ENCODE measurements at regions not wholly inside any gene's neighbourhood (a gene's known extent, or its start where the extent isn't known, plus 50 kb on each side); places are given as distances from the start of the nearest gene placed in this dataset.

- 92 to 98% methylated on average over 3 of the region's 3 CpGs for WGBS, 2 donors
- no peak for ATAC-seq
- H3K4me1 ChIP-seq = no peaks in the 10 kb centered on the region
- no peak overlapping the region for H3K27ac ChIP-seq
- no peaks in the 10 kb centered on the region for H3K9me3 ChIP-seq
- H3K4me3 ChIP-seq = no peak overlapping the region
- intact Hi-C loops (cut with DNase I) = no loop called here
- TF ChIP-seq CTCF (IDR thresholded peaks at IDR 0.05) = no peak
- H3K27me3 ChIP-seq = no peaks in the 10 kb centered on the region
- FAIRE-seq = no peak
- no peak for DNase-seq
- no peaks in the 10 kb centered on the region for H3K36me3 ChIP-seq
These were observed 424.5 kb upstream of the RGS6 start for GRCh38 chr14:71507681-71508080.

GRCh38 chr14:71508901-71509300 is 423.3 kb upstream of the RGS6 start:
- no peak for ATAC-seq
- H3K27ac ChIP-seq = no peak overlapping the region
- H3K9me3 ChIP-seq = no peaks in the 10 kb centered on the region
- no peak overlapping the region for H3K4me3 ChIP-seq
- no peaks in the 10 kb centered on the region for H3K27me3 ChIP-seq
- H3K4me1 ChIP-seq = no peaks in the 10 kb centered on the region
- TF ChIP-seq CTCF (IDR thresholded peaks at IDR 0.05) = no peak
- WGBS, 2 donors = 90% methylated on average over 4 of the region's 4 CpGs
- intact Hi-C loops (cut with DNase I) = no loop called here
- no peaks in the 10 kb centered on the region for H3K36me3 ChIP-seq
- no peak for DNase-seq
- FAIRE-seq = no peak

GRCh38 chr14:71511152-71511551 is 421.1 kb upstream of the RGS6 start:
- ATAC-seq = no peak
- Histone ChIP-seq H3K4me1 (no peaks in the 10 kb centered on the region), H3K4me3 (no peak overlapping the region), H3K27ac (no peak overlapping the region), H3K27me3 (no peaks in the 10 kb centered on the region), H3K36me3 (no peaks in the 10 kb centered on the region), H3K9me3 (no peaks in the 10 kb centered on the region)
- intact Hi-C loops (cut with DNase I) = no loop called here
- 95 to 98% methylated on average over 2 of the region's 2 CpGs for WGBS, 2 donors
- no peak for DNase-seq
- no peak for FAIRE-seq
- no peak for TF ChIP-seq CTCF (IDR thresholded peaks at IDR 0.05)

- Histone ChIP-seq H3K27me3 (no peaks in the 10 kb centered on the region), H3K4me3 (no peak overlapping the region), H3K27ac (no peak overlapping the region), H3K4me1 (no peaks in the 10 kb centered on the region), H3K9me3 (no peaks in the 10 kb centered on the region), H3K36me3 (no peaks in the 10 kb centered on the region)
- intact Hi-C loops (cut with DNase I) = no loop called here
- WGBS, 2 donors = 80 to 81% methylated on average over 8 of the region's 8 CpGs
- no peak for DNase-seq
- no peak for TF ChIP-seq CTCF (IDR thresholded peaks at IDR 0.05)
- FAIRE-seq = no peak
- ATAC-seq = no peak
These were observed 417.0 kb upstream of the RGS6 start for GRCh38 chr14:71514941-71515919.
